HL-60 (cell line): ENCODE measurements at regions not wholly inside any gene's neighbourhood (a gene's known extent, or its start where the extent isn't known, plus 50 kb on each side); places are given as distances from the start of the nearest gene placed in this dataset.

Experiments
- CTCF ChIP-seq: IDR thresholded peaks from one replicate; pipeline ENCODE4 v1.5.1; 2011; ENCODE audit warnings: low read length, control low read depth, inconsistent platforms; ENCODE audit not compliant: insufficient read depth
- GABPA ChIP-seq: IDR thresholded peaks from 2 replicates; pipeline ENCODE4 v1.6.1; 2012; ENCODE audit warnings: low read depth
- POLR2AphosphoS5 ChIP-seq: IDR thresholded peaks from 2 replicates; pipeline ENCODE4 v1.6.1; 2012; ENCODE audit warnings: low read depth
- REST ChIP-seq: IDR thresholded peaks from 2 replicates; pipeline ENCODE4 v1.6.1; 2012; ENCODE audit warnings: low read depth; ENCODE audit not compliant: insufficient replicate concordance
- SPI1 ChIP-seq: IDR thresholded peaks from 2 replicates; pipeline ENCODE4 v1.6.1; 2012; ENCODE audit warnings: low read depth, mild to moderate bottlenecking, borderline replicate concordance

- TF ChIP-seq CTCF: no peak
- TF ChIP-seq GABPA: no peak
- TF ChIP-seq POLR2AphosphoS5: no peak
- no peak for TF ChIP-seq REST
- TF ChIP-seq SPI1: no peak
These were observed 208.8 kb upstream of the TSHZ2 start for GRCh38 chr20:52763321-52763853.
